ENCODE measurements at regions not wholly inside any gene's neighbourhood (a gene's known extent, or its start where the extent isn't known, plus 50 kb on each side); places are given as distances from the start of the nearest gene placed in this dataset.

DNA sequence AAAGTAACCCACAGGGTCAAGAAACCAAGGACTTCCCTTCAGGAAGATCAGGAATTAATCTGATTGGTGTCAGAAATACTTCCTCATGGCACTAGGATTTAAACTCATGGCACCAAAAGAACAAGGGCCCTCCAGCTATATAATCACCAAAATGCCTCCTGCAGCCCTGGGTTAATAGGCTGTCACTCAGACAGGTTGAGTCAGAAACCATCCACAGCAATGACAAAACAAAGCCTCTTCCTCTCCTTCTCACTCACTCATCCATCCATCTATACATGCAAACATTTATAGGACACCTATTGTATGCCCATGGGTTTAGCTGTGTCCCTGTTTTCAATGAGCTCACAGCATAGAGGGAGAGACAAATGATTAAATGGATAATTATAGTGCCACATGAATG lies 62.5 kb upstream of the SPOCK1 start:
- Mint-ChIP-seq H3K9me3 (no peaks in the 10 kb centered on the region; the same call in 2 of the 3 replicates), H3K27ac (no peak overlapping the region), H3K27me3 (ENCODE audit: insufficient read depth, low read depth, poor library complexity) (peaks cover 11% of the 10 kb centered on the region), H3K4me3 (no peak overlapping the region), H3K4me1 (no peaks in the 10 kb centered on the region), H3K36me3 (ENCODE audit: low read depth) (no peaks in the 10 kb centered on the region)
- H3F3A ChIP-seq (replicated peaks; ENCODE audit: low read depth), result no peaks in the 10 kb centered on the region
- no peak overlapping the region for H2AFZ ChIP-seq
- H3K36me3 ChIP-seq (ENCODE audit: insufficient read depth), result no peaks in the 10 kb centered on the region
- no peak overlapping the region for H3K4me3 ChIP-seq
- H3K4me2 ChIP-seq, result no peak overlapping the region
- H3K9me2 ChIP-seq (ENCODE audit: insufficient read depth), result 0 out of 2 replicates have a peak, but pooled peaks cover 2% of the 10 kb centered on the region
- H4K20me1 ChIP-seq (replicated peaks; ENCODE audit: insufficient read depth), result no peaks in the 10 kb centered on the region; the same call in 1 of the 2 replicates
- no peak overlapping the region for H3K27ac ChIP-seq (ENCODE audit: low read depth)
- H3K4me1 ChIP-seq (ENCODE audit: insufficient read depth), result no peaks in the 10 kb centered on the region
- ATAC-seq (no peak), DNase-seq (ENCODE audit: low spot score) (no peak)
- H3K79me2 ChIP-seq (replicated peaks; ENCODE audit: insufficient read depth), result no peaks in the 10 kb centered on the region
- H3K27me3 ChIP-seq (ENCODE audit: insufficient read depth), result no peaks in the 10 kb centered on the region
- TF ChIP-seq ZNF114 (CRISPR knock-in tag; IDR thresholded peaks at IDR 0.05) (no peak), ZNF331 (CRISPR knock-in tag; IDR thresholded peaks at IDR 0.05; ENCODE audit: low read depth) (no peak), EZH2phosphoT487 (IDR thresholded peaks at IDR 0.05; ENCODE audit: unreplicated experiment) (no peak), CREB1 (CRISPR knock-in tag; IDR thresholded peaks at IDR 0.05; ENCODE audit: low read depth) (no peak)
- TF ChIP-seq, protein P1, sequence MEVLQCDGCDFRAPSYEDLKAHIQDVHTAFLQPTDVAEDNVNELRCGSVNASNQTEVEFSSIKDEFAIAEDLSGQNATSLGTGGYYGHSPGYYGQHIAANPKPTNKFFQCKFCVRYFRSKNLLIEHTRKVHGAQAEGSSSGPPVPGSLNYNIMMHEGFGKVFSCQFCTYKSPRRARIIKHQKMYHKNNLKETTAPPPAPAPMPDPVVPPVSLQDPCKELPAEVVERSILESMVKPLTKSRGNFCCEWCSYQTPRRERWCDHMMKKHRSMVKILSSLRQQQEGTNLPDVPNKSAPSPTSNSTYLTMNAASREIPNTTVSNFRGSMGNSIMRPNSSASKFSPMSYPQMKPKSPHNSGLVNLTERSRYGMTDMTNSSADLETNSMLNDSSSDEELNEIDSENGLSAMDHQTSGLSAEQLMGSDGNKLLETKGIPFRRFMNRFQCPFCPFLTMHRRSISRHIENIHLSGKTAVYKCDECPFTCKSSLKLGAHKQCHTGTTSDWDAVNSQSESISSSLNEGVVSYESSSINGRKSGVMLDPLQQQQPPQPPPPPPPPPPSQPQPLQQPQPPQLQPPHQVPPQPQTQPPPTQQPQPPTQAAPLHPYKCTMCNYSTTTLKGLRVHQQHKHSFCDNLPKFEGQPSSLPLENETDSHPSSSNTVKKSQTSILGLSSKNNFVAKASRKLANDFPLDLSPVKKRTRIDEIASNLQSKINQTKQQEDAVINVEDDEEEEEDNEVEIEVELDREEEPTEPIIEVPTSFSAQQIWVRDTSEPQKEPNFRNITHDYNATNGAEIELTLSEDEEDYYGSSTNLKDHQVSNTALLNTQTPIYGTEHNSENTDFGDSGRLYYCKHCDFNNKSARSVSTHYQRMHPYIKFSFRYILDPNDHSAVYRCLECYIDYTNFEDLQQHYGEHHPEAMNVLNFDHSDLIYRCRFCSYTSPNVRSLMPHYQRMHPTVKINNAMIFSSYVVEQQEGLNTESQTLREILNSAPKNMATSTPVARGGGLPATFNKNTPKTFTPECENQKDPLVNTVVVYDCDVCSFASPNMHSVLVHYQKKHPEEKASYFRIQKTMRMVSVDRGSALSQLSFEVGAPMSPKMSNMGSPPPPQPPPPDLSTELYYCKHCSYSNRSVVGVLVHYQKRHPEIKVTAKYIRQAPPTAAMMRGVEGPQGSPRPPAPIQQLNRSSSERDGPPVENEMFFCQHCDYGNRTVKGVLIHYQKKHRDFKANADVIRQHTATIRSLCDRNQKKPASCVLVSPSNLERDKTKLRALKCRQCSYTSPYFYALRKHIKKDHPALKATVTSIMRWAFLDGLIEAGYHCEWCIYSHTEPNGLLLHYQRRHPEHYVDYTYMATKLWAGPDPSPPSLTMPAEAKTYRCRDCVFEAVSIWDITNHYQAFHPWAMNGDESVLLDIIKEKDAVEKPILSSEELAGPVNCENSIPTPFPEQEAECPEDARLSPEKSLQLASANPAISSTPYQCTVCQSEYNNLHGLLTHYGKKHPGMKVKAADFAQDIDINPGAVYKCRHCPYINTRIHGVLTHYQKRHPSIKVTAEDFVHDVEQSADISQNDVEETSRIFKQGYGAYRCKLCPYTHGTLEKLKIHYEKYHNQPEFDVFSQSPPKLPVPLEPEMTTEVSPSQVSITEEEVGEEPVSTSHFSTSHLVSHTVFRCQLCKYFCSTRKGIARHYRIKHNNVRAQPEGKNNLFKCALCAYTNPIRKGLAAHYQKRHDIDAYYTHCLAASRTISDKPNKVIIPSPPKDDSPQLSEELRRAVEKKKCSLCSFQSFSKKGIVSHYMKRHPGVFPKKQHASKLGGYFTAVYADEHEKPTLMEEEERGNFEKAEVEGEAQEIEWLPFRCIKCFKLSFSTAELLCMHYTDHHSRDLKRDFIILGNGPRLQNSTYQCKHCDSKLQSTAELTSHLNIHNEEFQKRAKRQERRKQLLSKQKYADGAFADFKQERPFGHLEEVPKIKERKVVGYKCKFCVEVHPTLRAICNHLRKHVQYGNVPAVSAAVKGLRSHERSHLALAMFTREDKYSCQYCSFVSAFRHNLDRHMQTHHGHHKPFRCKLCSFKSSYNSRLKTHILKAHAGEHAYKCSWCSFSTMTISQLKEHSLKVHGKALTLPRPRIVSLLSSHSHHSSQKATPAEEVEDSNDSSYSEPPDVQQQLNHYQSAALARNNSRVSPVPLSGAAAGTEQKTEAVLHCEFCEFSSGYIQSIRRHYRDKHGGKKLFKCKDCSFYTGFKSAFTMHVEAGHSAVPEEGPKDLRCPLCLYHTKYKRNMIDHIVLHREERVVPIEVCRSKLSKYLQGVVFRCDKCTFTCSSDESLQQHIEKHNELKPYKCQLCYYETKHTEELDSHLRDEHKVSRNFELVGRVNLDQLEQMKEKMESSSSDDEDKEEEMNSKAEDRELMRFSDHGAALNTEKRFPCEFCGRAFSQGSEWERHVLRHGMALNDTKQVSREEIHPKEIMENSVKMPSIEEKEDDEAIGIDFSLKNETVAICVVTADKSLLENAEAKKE (CRISPR knock-in tag; IDR thresholded peaks at IDR 0.05), result no peak

DNA sequence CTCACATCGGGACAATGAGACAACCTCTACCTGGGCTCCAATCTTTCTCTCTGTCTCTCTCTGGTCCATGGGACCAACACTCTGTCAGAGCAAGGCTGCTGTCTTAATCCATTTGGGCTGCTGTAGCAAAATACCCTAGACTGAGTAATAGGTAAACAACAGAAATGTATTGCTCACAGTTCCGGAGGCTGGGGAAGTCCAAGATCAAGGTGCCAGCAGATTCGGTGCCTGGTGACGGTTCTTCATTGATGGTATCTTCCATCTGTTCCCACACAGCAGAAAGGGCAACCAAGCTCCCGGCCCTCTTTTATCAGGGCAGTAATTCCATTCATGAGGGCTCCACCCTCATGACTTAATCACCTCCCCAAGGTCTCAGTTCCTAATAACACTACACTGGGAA lies 61.3 kb upstream of the SPOCK1 start:
- Mint-ChIP-seq H3K27me3 (ENCODE audit: insufficient read depth, low read depth, poor library complexity) (peaks cover 4% of the 10 kb centered on the region), H3K4me3 (no peak overlapping the region), H3K36me3 (ENCODE audit: low read depth) (no peaks in the 10 kb centered on the region), H3K27ac (no peak overlapping the region), H3K9me3 (no peaks in the 10 kb centered on the region; the same call in 2 of the 3 replicates), H3K4me1 (no peaks in the 10 kb centered on the region)
- no peak overlapping the region for H3K27ac ChIP-seq (ENCODE audit: low read depth)
- 0 out of 2 replicates have a peak, but pooled peaks cover 2% of the 10 kb centered on the region for H3K9me2 ChIP-seq (ENCODE audit: insufficient read depth)
- H4K20me1 ChIP-seq (replicated peaks; ENCODE audit: insufficient read depth), result no peaks in the 10 kb centered on the region; the same call in 1 of the 2 replicates
- H3F3A ChIP-seq (replicated peaks; ENCODE audit: low read depth), result no peaks in the 10 kb centered on the region
- ATAC-seq (no peak), DNase-seq (ENCODE audit: low spot score) (no peak)
- no peaks in the 10 kb centered on the region for H3K4me1 ChIP-seq (ENCODE audit: insufficient read depth)
- H3K79me2 ChIP-seq (replicated peaks; ENCODE audit: insufficient read depth), result no peaks in the 10 kb centered on the region
- H3K36me3 ChIP-seq (ENCODE audit: insufficient read depth), result no peaks in the 10 kb centered on the region
- H2AFZ ChIP-seq, result no peak overlapping the region
- no peaks in the 10 kb centered on the region for H3K27me3 ChIP-seq (ENCODE audit: insufficient read depth)
- H3K4me2 ChIP-seq, result no peak overlapping the region
- no peak overlapping the region for H3K4me3 ChIP-seq
- TF ChIP-seq, protein P2, sequence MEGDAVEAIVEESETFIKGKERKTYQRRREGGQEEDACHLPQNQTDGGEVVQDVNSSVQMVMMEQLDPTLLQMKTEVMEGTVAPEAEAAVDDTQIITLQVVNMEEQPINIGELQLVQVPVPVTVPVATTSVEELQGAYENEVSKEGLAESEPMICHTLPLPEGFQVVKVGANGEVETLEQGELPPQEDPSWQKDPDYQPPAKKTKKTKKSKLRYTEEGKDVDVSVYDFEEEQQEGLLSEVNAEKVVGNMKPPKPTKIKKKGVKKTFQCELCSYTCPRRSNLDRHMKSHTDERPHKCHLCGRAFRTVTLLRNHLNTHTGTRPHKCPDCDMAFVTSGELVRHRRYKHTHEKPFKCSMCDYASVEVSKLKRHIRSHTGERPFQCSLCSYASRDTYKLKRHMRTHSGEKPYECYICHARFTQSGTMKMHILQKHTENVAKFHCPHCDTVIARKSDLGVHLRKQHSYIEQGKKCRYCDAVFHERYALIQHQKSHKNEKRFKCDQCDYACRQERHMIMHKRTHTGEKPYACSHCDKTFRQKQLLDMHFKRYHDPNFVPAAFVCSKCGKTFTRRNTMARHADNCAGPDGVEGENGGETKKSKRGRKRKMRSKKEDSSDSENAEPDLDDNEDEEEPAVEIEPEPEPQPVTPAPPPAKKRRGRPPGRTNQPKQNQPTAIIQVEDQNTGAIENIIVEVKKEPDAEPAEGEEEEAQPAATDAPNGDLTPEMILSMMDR (conservative IDR thresholded peaks at IDR 0.05; ENCODE audit: low read depth in 2 of 2), result no peak
- no peak for TF ChIP-seq ZNF114 (CRISPR knock-in tag; IDR thresholded peaks at IDR 0.05)
- no peak for TF ChIP-seq EZH2phosphoT487 (IDR thresholded peaks at IDR 0.05; ENCODE audit: unreplicated experiment)
- TF ChIP-seq EZH2 (IDR thresholded peaks at IDR 0.05; ENCODE audit: low read depth, unreplicated experiment), result no peak
